Muscle layer of colon (tissue), 2 donors: ENCODE measurements at regions not wholly inside any gene's neighbourhood (a gene's known extent, or its start where the extent isn't known, plus 50 kb on each side); places are given as distances from the start of the nearest gene placed in this dataset.

Source experiments
- H3K27ac ChIP-seq: one replicate; pipeline ENCODE4 v1.7.0; 2013; ENCODE audit warnings: low read depth, mild to moderate bottlenecking, low read length, moderate library complexity
- H3K27me3 ChIP-seq, 2 donors: one replicate each; pipeline ENCODE4 v1.7.0; 2013; ENCODE audit warnings: low read length in 2 of 2, mild to moderate bottlenecking in 2 of 2; ENCODE audit not compliant: insufficient read depth in 2 of 2, control insufficient read depth in 1 of 2
- H3K36me3 ChIP-seq: one replicate; pipeline ENCODE4 v1.7.0; 2013; ENCODE audit warnings: mild to moderate bottlenecking, low read length; ENCODE audit not compliant: insufficient read depth
- H3K4me1 ChIP-seq: one replicate; pipeline ENCODE4 v1.7.0; 2013; ENCODE audit warnings: mild to moderate bottlenecking, low read length; ENCODE audit not compliant: insufficient read depth
- H3K4me3 ChIP-seq, 2 donors: one replicate each; pipeline ENCODE4 v1.7.0; 2013; ENCODE audit warnings: low read length in 2 of 2, low read depth in 1 of 2, mild to moderate bottlenecking in 1 of 2, moderate library complexity in 1 of 2
- H3K9ac ChIP-seq: one replicate; pipeline ENCODE4 v1.7.0; 2013; ENCODE audit warnings: low read length
- H3K9me3 ChIP-seq: one replicate; pipeline ENCODE4 v1.7.0; 2013; ENCODE audit warnings: mild to moderate bottlenecking, low read length
- donor health status: abdominal sarcoma.
- donor health status: Adenocarcinoma of cecum.

- Histone ChIP-seq H3K36me3 (no peaks in the 10 kb centered on the region), H3K4me3 (no peak overlapping the region), H3K9me3 (no peaks in the 10 kb centered on the region), H3K27ac (no peak overlapping the region), H3K4me1 (no peaks in the 10 kb centered on the region), H3K9ac (no peak overlapping the region), H3K27me3 (no peaks in the 10 kb centered on the region)
These were observed 281.9 kb downstream of the GAS1 start for GRCh38 chr9:86665416-86665815.

- H3K9me3 ChIP-seq, result no peaks in the 10 kb centered on the region
- H3K36me3 ChIP-seq, result no peaks in the 10 kb centered on the region
- no peak overlapping the region for H3K4me3 ChIP-seq
- no peaks in the 10 kb centered on the region for H3K27me3 ChIP-seq
- H3K9ac ChIP-seq, result no peak overlapping the region
- no peaks in the 10 kb centered on the region for H3K4me1 ChIP-seq
- H3K27ac ChIP-seq, result no peak overlapping the region
These were observed 282.7 kb downstream of the GAS1 start for GRCh38 chr9:86664603-86665002.

- no peak overlapping the region for H3K9ac ChIP-seq
- no peaks in the 10 kb centered on the region for H3K4me1 ChIP-seq
- H3K9me3 ChIP-seq, result no peaks in the 10 kb centered on the region
- no peak overlapping the region for H3K4me3 ChIP-seq
- H3K36me3 ChIP-seq, result no peaks in the 10 kb centered on the region
- no peak overlapping the region for H3K27ac ChIP-seq
- H3K27me3 ChIP-seq, result no peaks in the 10 kb centered on the region
These were observed 283.4 kb downstream of the GAS1 start for GRCh38 chr9:86663905-86664304.

GRCh38 chr9:86662890-86663468 is 284.3 kb downstream of the GAS1 start:
- no peaks in the 10 kb centered on the region for H3K36me3 ChIP-seq
- H3K27me3 ChIP-seq, result no peaks in the 10 kb centered on the region
- H3K9me3 ChIP-seq, result no peaks in the 10 kb centered on the region
- no peak overlapping the region for H3K27ac ChIP-seq
- H3K4me1 ChIP-seq, result no peaks in the 10 kb centered on the region
- H3K9ac ChIP-seq, result no peak overlapping the region
- H3K4me3 ChIP-seq, result no peak overlapping the region

- H3K4me3 ChIP-seq, result no peak overlapping the region
- no peaks in the 10 kb centered on the region for H3K27me3 ChIP-seq
- H3K27ac ChIP-seq, result no peak overlapping the region
- no peaks in the 10 kb centered on the region for H3K36me3 ChIP-seq
- no peaks in the 10 kb centered on the region for H3K9me3 ChIP-seq
- no peak overlapping the region for H3K9ac ChIP-seq
- no peaks in the 10 kb centered on the region for H3K4me1 ChIP-seq
These were observed 287.0 kb downstream of the GAS1 start for GRCh38 chr9:86660146-86660943.

- Histone ChIP-seq H3K4me1 (no peaks in the 10 kb centered on the region), H3K27ac (no peak overlapping the region), H3K9me3 (no peaks in the 10 kb centered on the region), H3K4me3 (no peak overlapping the region), H3K36me3 (no peaks in the 10 kb centered on the region), H3K27me3 (no peaks in the 10 kb centered on the region), H3K9ac (no peak overlapping the region)
These were observed 287.8 kb downstream of the GAS1 start for GRCh38 chr9:86659413-86660046.

- no peaks in the 10 kb centered on the region for H3K9me3 ChIP-seq
- no peak overlapping the region for H3K27ac ChIP-seq
- no peak overlapping the region for H3K9ac ChIP-seq
- no peaks in the 10 kb centered on the region for H3K4me1 ChIP-seq
- no peak overlapping the region for H3K4me3 ChIP-seq
- H3K36me3 ChIP-seq, result no peaks in the 10 kb centered on the region
- H3K27me3 ChIP-seq, result no peaks in the 10 kb centered on the region
These were observed 292.2 kb downstream of the GAS1 start for GRCh38 chr9:86655147-86655546.

- no peak overlapping the region for H3K4me3 ChIP-seq
- no peaks in the 10 kb centered on the region for H3K27me3 ChIP-seq
- H3K9me3 ChIP-seq, result no peaks in the 10 kb centered on the region
- H3K9ac ChIP-seq, result no peak overlapping the region
- no peaks in the 10 kb centered on the region for H3K36me3 ChIP-seq
- no peak overlapping the region for H3K27ac ChIP-seq
- H3K4me1 ChIP-seq, result no peaks in the 10 kb centered on the region
These were observed 293.8 kb downstream of the GAS1 start for GRCh38 chr9:86653466-86653865.

- no peak overlapping the region for H3K27ac ChIP-seq
- H3K36me3 ChIP-seq, result no peaks in the 10 kb centered on the region
- H3K27me3 ChIP-seq, result no peaks in the 10 kb centered on the region
- no peak overlapping the region for H3K9ac ChIP-seq
- no peak overlapping the region for H3K4me3 ChIP-seq
- H3K9me3 ChIP-seq, result no peaks in the 10 kb centered on the region
- no peaks in the 10 kb centered on the region for H3K4me1 ChIP-seq
These were observed 294.6 kb downstream of the GAS1 start for GRCh38 chr9:86652736-86653135.

- Histone ChIP-seq H3K27me3 (no peaks in the 10 kb centered on the region), H3K4me1 (no peaks in the 10 kb centered on the region), H3K27ac (no peak overlapping the region), H3K9ac (no peak overlapping the region), H3K9me3 (no peaks in the 10 kb centered on the region), H3K36me3 (no peaks in the 10 kb centered on the region), H3K4me3 (no peak overlapping the region)
These were observed 295.7 kb upstream of the TUT7 start for GRCh38 chr9:86649913-86650312.

- no peaks in the 10 kb centered on the region for H3K27me3 ChIP-seq
- no peak overlapping the region for H3K9ac ChIP-seq
- H3K36me3 ChIP-seq, result no peaks in the 10 kb centered on the region
- no peak overlapping the region for H3K27ac ChIP-seq
- no peak overlapping the region for H3K4me3 ChIP-seq
- H3K9me3 ChIP-seq, result no peaks in the 10 kb centered on the region
- H3K4me1 ChIP-seq, result no peaks in the 10 kb centered on the region
These were observed 294.6 kb upstream of the TUT7 start for GRCh38 chr9:86648828-86649170.
